T-cell (primary cell): ENCODE measurements at regions not wholly inside any gene's neighbourhood (a gene's known extent, or its start where the extent isn't known, plus 50 kb on each side); places are given as distances from the start of the nearest gene placed in this dataset.

Source experiments
- ATAC-seq, 4 experiments: fragments of 200-7000 bp in 3 of 4; fragments of 150-1000 bp in 1 of 4; cut with Tn5 transposase; replicated peaks in 1 of 4; 1 replicate in 3 of 4; 2 replicates in 1 of 4; pipeline ENCODE4 v1.10.0; 2021; ENCODE audit warnings: moderate library complexity in 3 of 4, mild to moderate bottlenecking in 2 of 4, moderate number of reproducible peaks in 1 of 4
- CTCF ChIA-PET, 2 donors: fragments of 300-600 bp; sonication (Branson Sonifier 250); formaldehyde crosslinking; loops; one replicate each; lab custom pipeline; 2022; ENCODE audit warnings: antibody characterized with exemption in 2 of 2; lab: Charles Lee
- POLR2A ChIA-PET, 2 donors: fragments of 300-600 bp; sonication (Branson Sonifier 250); formaldehyde crosslinking; loops; one replicate each; lab custom pipeline; 2022; ENCODE audit warnings: antibody characterized with exemption in 2 of 2; lab: Charles Lee
- DNase-seq, 35 experiments: peaks; one replicate each; pipeline versions ENCODE4 v3.0.0 to v3.0.0-alpha.2; 2013 to 2023
- H3K27ac ChIP-seq: one replicate; pipeline ENCODE4 v1.5.1; 2013; ENCODE audit warnings: low read length
- H3K27me3 ChIP-seq, 2 experiments: replicated peaks in 1 of 2; 1 replicate in 1 of 2; 2 replicates in 1 of 2; pipeline versions ENCODE4 v1.6.1 to v1.7.0; 2013; ENCODE audit warnings: low read length in 1 of 2, mixed read lengths in 1 of 2; ENCODE audit not compliant: control insufficient read depth in 2 of 2, insufficient read depth in 2 of 2; ENCODE audit errors: extremely low read depth in 1 of 2
- H3K36me3 ChIP-seq, 2 donors: 1 replicate in 1 of 2; 2 replicates in 1 of 2; pipeline versions ENCODE4 v1.6.1 to v1.7.0; 2013; ENCODE audit warnings: low read length in 1 of 2; ENCODE audit not compliant: control insufficient read depth in 2 of 2, insufficient read depth in 1 of 2; ENCODE audit errors: extremely low read depth in 1 of 2
- H3K4me1 ChIP-seq, 2 experiments: 1 replicate in 1 of 2; 2 replicates in 1 of 2; pipeline versions ENCODE4 v1.6.1 to v1.7.0; 2013; ENCODE audit warnings: low read length in 2 of 2, mixed read lengths in 1 of 2; ENCODE audit not compliant: insufficient read depth in 2 of 2, control insufficient read depth in 1 of 2; ENCODE audit errors: extremely low read depth in 1 of 2
- H3K4me3 ChIP-seq, 2 donors: 1 replicate in 1 of 2; 2 replicates in 1 of 2; pipeline versions ENCODE4 v1.5.1 to v1.7.0; 2013; ENCODE audit warnings: mild to moderate bottlenecking in 2 of 2, low read length in 1 of 2, moderate library complexity in 1 of 2; ENCODE audit not compliant: control insufficient read depth in 1 of 2; ENCODE audit errors: extremely low read depth in 1 of 2
- H3K9me3 ChIP-seq: 2 replicates; pipeline ENCODE4 v1.7.0; 2013
- H3K27ac Mint-ChIP-seq, 2 donors: one replicate each; pipeline ENCODE4 v1.8.0; 2020 to 2021; ENCODE audit warnings: mild to moderate bottlenecking in 2 of 2, mixed read lengths in 2 of 2
- H3K27me3 Mint-ChIP-seq, 2 donors: one replicate each; pipeline ENCODE4 v1.8.0; 2021 to 2022; ENCODE audit warnings: mixed read lengths in 2 of 2
- H3K36me3 Mint-ChIP-seq: one replicate; pipeline ENCODE4 v1.8.0; 2021; ENCODE audit warnings: mixed read lengths
- H3K4me1 Mint-ChIP-seq, 3 donors: one replicate each; pipeline ENCODE4 v1.8.0; 2020 to 2022; ENCODE audit warnings: mixed read lengths in 3 of 3, mild to moderate bottlenecking in 1 of 3
- H3K4me3 Mint-ChIP-seq, 3 donors: one replicate each; pipeline ENCODE4 v1.8.0; 2020 to 2022; ENCODE audit warnings: mild to moderate bottlenecking in 3 of 3, mixed read lengths in 3 of 3, moderate library complexity in 3 of 3
- H3K9me3 Mint-ChIP-seq, 3 donors: one replicate each; pipeline ENCODE4 v1.8.0; 2020 to 2022; ENCODE audit warnings: mixed read lengths in 3 of 3
- WGBS: methylation state at CpG from one replicate; pipeline ENCODE4 v1.1.5; 2013; ENCODE audit warnings: missing lambda C conversion rate; ENCODE audit not compliant: insufficient coverage; 5-methylcytosine and 5-hydroxymethylcytosine counted together

- H3K4me3 ChIP-seq: no peak overlapping the region
- peaks cover 0 to 7% of the 10 kb centered on the region in 2 experiments for H3K4me1 ChIP-seq
- H3K9me3 ChIP-seq: no peaks in the 10 kb centered on the region
- no peaks in the 10 kb centered on the region for H3K36me3 ChIP-seq
- Mint-ChIP-seq H3K9me3 (no peaks in the 10 kb centered on the region), H3K4me3 (no peak overlapping the region), H3K4me1 (peaks cover 0 to 4% (median 0%) of the 10 kb centered on the region in 3 donors), H3K27ac (no peak overlapping the region), H3K36me3 (no peaks in the 10 kb centered on the region), H3K27me3 (peaks cover 3 to 12% of the 10 kb centered on the region in 2 donors)
- DNase-seq (no peak), ATAC-seq (no peak)
- POLR2A ChIA-PET: no interaction called here
- H3K27ac ChIP-seq: no peak overlapping the region
- CTCF ChIA-PET: no interaction called here
- WGBS: 83% methylated on average over 24 of the region's 27 CpGs
- peaks cover 0 to 14% of the 10 kb centered on the region in 2 experiments for H3K27me3 ChIP-seq
Measured at GRCh38 chr5:180431932-180432331, 62.2 kb upstream of the CNOT6 start.

- DNase-seq: peak in 5 of 35 experiments; percentile 6 to 31 (median 9)
- POLR2A ChIA-PET: no interaction called here
- no peak overlapping the region for H3K27ac ChIP-seq
Measured at GRCh38 chr5:180433032-180433422, 61.2 kb upstream of the CNOT6 start.

DNA sequence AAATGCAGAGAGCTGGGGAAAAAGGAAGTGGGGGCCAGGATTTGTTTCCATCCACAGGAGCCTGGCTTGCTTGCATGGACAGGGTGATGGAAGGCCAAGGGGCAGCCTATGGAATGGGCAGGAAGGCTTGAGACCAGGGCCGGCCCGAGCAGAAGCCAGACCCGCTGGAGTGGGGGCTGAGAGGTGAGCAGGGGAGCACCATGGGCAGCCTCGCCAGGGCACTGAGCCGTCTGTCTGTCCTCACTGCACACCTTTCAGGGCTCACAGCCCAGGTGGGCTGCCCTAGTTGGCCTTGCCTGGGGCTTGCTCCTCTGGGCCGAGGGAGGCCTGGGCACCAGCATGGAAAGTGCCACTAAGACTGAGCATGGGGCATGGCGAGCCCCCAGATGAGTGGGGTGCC, 58.6 kb upstream of the CNOT6 start:
- DNase-seq (no peak), ATAC-seq (no peak)
- Histone ChIP-seq H3K9me3 (no peaks in the 10 kb centered on the region), H3K36me3 (no peaks in the 10 kb centered on the region), H3K27ac (no peak overlapping the region), H3K4me3 (no peak overlapping the region), H3K4me1 (peaks cover 0 to 7% of the 10 kb centered on the region in 2 experiments), H3K27me3 (peaks cover 0 to 29% of the 10 kb centered on the region in 2 experiments)
- no peak overlapping the region for H3K4me3 Mint-ChIP-seq
- H3K4me1 Mint-ChIP-seq: peaks cover 0 to 4% (median 0%) of the 10 kb centered on the region in 3 donors
- H3K27me3 Mint-ChIP-seq: peaks cover 6 to 29% of the 10 kb centered on the region in 2 donors
- no peak overlapping the region for H3K27ac Mint-ChIP-seq
- WGBS: 97% methylated on average over 7 of the region's 7 CpGs
- no peaks in the 10 kb centered on the region for H3K9me3 Mint-ChIP-seq
- POLR2A ChIA-PET: no interaction called here
- CTCF ChIA-PET: interaction anchor here in 1 of 2 donors (0.6 kb wide), 1 partner anchor 121 kb away, joined by 5 read pairs; no protein-coding TSS in a partner anchor
- H3K36me3 Mint-ChIP-seq: no peaks in the 10 kb centered on the region

More at GRCh38 chr5:180433032-180433422, 61.2 kb upstream of the CNOT6 start:
- Mint-ChIP-seq H3K9me3 (no peaks in the 10 kb centered on the region), H3K4me1 (peaks cover 0 to 4% (median 0%) of the 10 kb centered on the region in 3 donors), H3K36me3 (no peaks in the 10 kb centered on the region), H3K27ac (peak overlapping the region in 1 of 2 donors; percentile 12), H3K4me3 (no peak overlapping the region), H3K27me3 (peaks cover 3 to 15% of the 10 kb centered on the region in 2 donors)
- Histone ChIP-seq H3K36me3 (no peaks in the 10 kb centered on the region), H3K4me3 (no peak overlapping the region), H3K4me1 (peaks cover 0 to 7% of the 10 kb centered on the region in 2 experiments), H3K9me3 (no peaks in the 10 kb centered on the region), H3K27me3 (peaks cover 0 to 14% of the 10 kb centered on the region in 2 experiments)
- CTCF ChIA-PET: interaction anchor here in 1 of 2 donors (0.6 kb wide), 1 partner anchor 23 kb away, joined by 3 read pairs; no protein-coding TSS in a partner anchor
- WGBS: 27% methylated on average over 5 of the region's 6 CpGs
- ATAC-seq: no peak

- POLR2A ChIA-PET: no interaction called here
- WGBS: 85% methylated on average over 10 of the region's 13 CpGs
Measured at GRCh38 chr5:180436275-180436674, 57.9 kb upstream of the CNOT6 start.

DNA sequence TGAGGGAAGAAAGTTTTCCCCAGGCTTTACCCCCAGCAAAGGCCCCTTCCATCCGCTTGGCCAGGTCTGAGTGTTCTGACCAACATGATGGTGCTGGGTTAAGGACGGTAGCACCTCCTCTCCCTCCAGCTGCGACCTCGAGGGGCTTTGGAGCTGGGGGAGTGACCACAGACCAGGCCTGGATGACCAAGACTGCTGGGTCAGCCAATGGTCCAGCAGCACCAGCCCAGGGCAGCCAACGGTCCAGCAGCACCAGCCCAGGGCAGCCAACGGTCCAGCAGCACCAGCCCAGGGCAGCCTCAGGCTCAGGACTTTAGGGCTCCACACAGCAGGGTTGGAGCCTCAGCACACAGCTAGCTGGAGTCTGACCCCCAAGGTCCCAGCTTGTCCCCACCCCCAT, 57.2 kb upstream of the CNOT6 start:
- no peaks in the 10 kb centered on the region for H3K36me3 Mint-ChIP-seq
- no peaks in the 10 kb centered on the region for H3K36me3 ChIP-seq
- CTCF ChIA-PET: no interaction called here
- H3K27ac Mint-ChIP-seq: no peak overlapping the region
- no peak overlapping the region for H3K4me3 ChIP-seq
- peaks cover 7 to 29% of the 10 kb centered on the region in 2 donors for H3K27me3 Mint-ChIP-seq
- H3K9me3 ChIP-seq: no peaks in the 10 kb centered on the region
- DNase-seq (no peak), ATAC-seq (no peak)
- 55% methylated on average over 6 of the region's 6 CpGs for WGBS
- H3K4me3 Mint-ChIP-seq: no peak overlapping the region
- no peak overlapping the region for H3K27ac ChIP-seq
- H3K9me3 Mint-ChIP-seq: no peaks in the 10 kb centered on the region
- H3K4me1 ChIP-seq: peaks cover 0 to 7% of the 10 kb centered on the region in 2 experiments
- peaks cover 0 to 32% of the 10 kb centered on the region in 2 experiments for H3K27me3 ChIP-seq
- peaks cover 0 to 4% (median 0%) of the 10 kb centered on the region in 3 donors for H3K4me1 Mint-ChIP-seq
- POLR2A ChIA-PET: no interaction called here

More at GRCh38 chr5:180436275-180436674, 57.9 kb upstream of the CNOT6 start:
- Mint-ChIP-seq H3K27ac (no peak overlapping the region), H3K9me3 (no peaks in the 10 kb centered on the region), H3K4me1 (peaks cover 0 to 4% (median 0%) of the 10 kb centered on the region in 3 donors), H3K36me3 (no peaks in the 10 kb centered on the region), H3K27me3 (peaks cover 7 to 29% of the 10 kb centered on the region in 2 donors), H3K4me3 (no peak overlapping the region)
- CTCF ChIA-PET: no interaction called here
- H3K4me3 ChIP-seq: no peak overlapping the region
- H3K4me1 ChIP-seq: peaks cover 0 to 7% of the 10 kb centered on the region in 2 experiments
- H3K27ac ChIP-seq: no peak overlapping the region
- H3K27me3 ChIP-seq: peaks cover 0 to 29% of the 10 kb centered on the region in 2 experiments
- no peaks in the 10 kb centered on the region for H3K9me3 ChIP-seq
- ATAC-seq: no peak
- no peaks in the 10 kb centered on the region for H3K36me3 ChIP-seq
- no peak for DNase-seq

DNA sequence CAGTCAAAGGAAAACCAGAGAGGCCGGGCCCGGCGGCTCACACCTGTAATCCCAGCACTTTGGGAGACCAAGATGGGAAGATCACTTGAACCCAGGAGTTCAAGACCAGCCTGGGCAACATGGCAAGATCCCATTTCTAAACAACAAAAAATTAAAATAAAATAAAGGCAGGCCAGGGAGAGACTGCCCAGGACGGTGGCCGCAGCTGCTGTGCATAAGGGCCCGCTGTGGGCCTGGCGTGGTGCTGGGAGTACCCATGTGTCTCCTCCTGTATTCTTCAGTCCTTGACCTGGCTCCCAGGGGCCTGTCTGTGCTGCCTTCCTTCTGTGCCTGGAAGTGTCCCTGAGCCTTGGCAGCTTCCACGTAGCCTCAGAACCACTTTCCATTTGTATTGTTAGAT, 56.8 kb upstream of the CNOT6 start:
- WGBS: 86% methylated on average over 6 of the region's 8 CpGs
- Mint-ChIP-seq H3K27ac (no peak overlapping the region), H3K27me3 (peaks cover 7 to 29% of the 10 kb centered on the region in 2 donors), H3K4me3 (no peak overlapping the region), H3K9me3 (no peaks in the 10 kb centered on the region), H3K4me1 (peaks cover 0 to 4% (median 0%) of the 10 kb centered on the region in 3 donors), H3K36me3 (no peaks in the 10 kb centered on the region)
- no peak overlapping the region for H3K4me3 ChIP-seq
- POLR2A ChIA-PET: no interaction called here
- no peaks in the 10 kb centered on the region for H3K9me3 ChIP-seq
- ATAC-seq (no peak), DNase-seq (no peak)
- no peak overlapping the region for H3K27ac ChIP-seq
- CTCF ChIA-PET: no interaction called here
- peaks cover 0 to 7% of the 10 kb centered on the region in 2 experiments for H3K4me1 ChIP-seq
- no peaks in the 10 kb centered on the region for H3K36me3 ChIP-seq
- H3K27me3 ChIP-seq: peaks cover 0 to 32% of the 10 kb centered on the region in 2 experiments
